K562 (cell line): ENCODE measurements at regions not wholly inside any gene's neighbourhood (a gene's known extent, or its start where the extent isn't known, plus 50 kb on each side); places are given as distances from the start of the nearest gene placed in this dataset.

ENCODE experiments used
- CEBPG ChIP-seq, 3 experiments: fragments of 200-800 bp in 1 of 3; sonication (Bioruptor generic) in 1 of 3; sonication (generic) in 1 of 3; formaldehyde crosslinking in 1 of 3; IDR thresholded peaks in 2 of 3; conservative IDR thresholded peaks in 1 of 3; 2 replicates each; pipeline versions ENCODE4 v1.6.1 to v1.8.0; 2016 to 2022; ENCODE audit warnings: missing compliant biosample characterization in 2 of 3, missing genetic modification characterization in 2 of 3, mild to moderate bottlenecking in 1 of 3, missing genetic modification reagents in 1 of 3
- CTCF ChIP-seq, 3 experiments: IDR thresholded peaks in 2 of 3; conservative IDR thresholded peaks in 1 of 3; 2 replicates each; pipeline ENCODE4 v1.5.1; 2011 to 2012; ENCODE audit warnings: low read length in 3 of 3, mild to moderate bottlenecking in 3 of 3, control low read depth in 2 of 3, improper control_type of control experiment in 1 of 3, inconsistent platforms in 1 of 3, low read depth in 1 of 3, mixed read lengths in 1 of 3, moderate library complexity in 1 of 3; ENCODE audit not compliant: insufficient read depth in 2 of 3
- HNRNPL ChIP-seq: fragments of 200-400 bp; formaldehyde crosslinking; IDR thresholded peaks from 2 replicates; pipeline ENCODE4 v1.6.1; 2017; ENCODE audit warnings: low read depth, mild to moderate bottlenecking, low read length
- NR2C2 ChIP-seq, 2 experiments: fragments of 200-800 bp in 1 of 2; sonication (Bioruptor generic) in 1 of 2; sonication (generic) in 1 of 2; formaldehyde crosslinking in 1 of 2; IDR thresholded peaks; 2 replicates each; pipeline versions ENCODE4 v1.6.1 to v1.8.0; 2016 to 2022; ENCODE audit warnings: mild to moderate bottlenecking in 1 of 2, missing compliant biosample characterization in 1 of 2, missing genetic modification characterization in 1 of 2, missing genetic modification reagents in 1 of 2
- RAD51 ChIP-seq: fragments of 450-650 bp; IDR thresholded peaks from 2 replicates; pipeline ENCODE4 v1.7.1; 2016; ENCODE audit warnings: low read depth, mild to moderate bottlenecking, borderline replicate concordance
- RBM34 ChIP-seq: fragments of 200-400 bp; formaldehyde crosslinking; IDR thresholded peaks from 2 replicates; pipeline ENCODE4 v1.6.1; 2018; ENCODE audit warnings: low read length, borderline replicate concordance; ENCODE audit not compliant: insufficient read depth
- SIX5 ChIP-seq, 2 experiments: IDR thresholded peaks; 2 replicates each; pipeline ENCODE4 v1.6.1; 2011; ENCODE audit warnings: low read length in 2 of 2, borderline replicate concordance in 1 of 2, low read depth in 1 of 2, mild to moderate bottlenecking in 1 of 2, moderate library complexity in 1 of 2; ENCODE audit not compliant: insufficient read depth in 1 of 2
- U2AF2 ChIP-seq: fragments of 200-400 bp; formaldehyde crosslinking; optimal IDR thresholded peaks from 2 replicates; pipeline ENCODE3; 2017; ENCODE audit warnings: low read depth, mild to moderate bottlenecking, low read length

DNA sequence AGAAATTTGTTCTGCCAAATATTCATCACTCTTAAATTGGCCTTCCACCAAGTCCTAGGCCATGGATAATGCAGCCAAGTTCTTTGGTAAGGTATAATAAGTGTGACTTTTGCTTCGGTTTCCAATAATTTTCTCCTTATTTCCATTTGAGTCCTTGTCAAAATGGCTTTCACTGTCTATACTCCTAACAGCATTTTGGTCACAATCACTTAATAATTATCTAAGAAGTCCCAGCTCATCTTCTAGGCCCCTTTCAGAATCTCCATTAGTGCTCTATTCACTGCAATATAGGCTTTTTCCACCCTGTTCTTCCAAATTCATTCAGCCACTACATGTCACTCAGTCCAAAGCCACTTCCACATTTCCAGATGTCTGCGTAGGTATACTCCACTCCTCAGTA is 51.0 kb upstream of the SPIN4 start:
- TF ChIP-seq CEBPG (CRISPR knock-in tag; IDR thresholded peaks at IDR 0.05) (no peak), CEBPG (tag; conservative IDR thresholded peaks at IDR 0.05 in 1 of 2, IDR thresholded peaks at IDR 0.05 in 1 of 2) (no peak), RBM34 (no peak), SIX5 (IDR thresholded peaks at IDR 0.05; ENCODE audit: borderline replicate concordance in 1 of 2, insufficient read depth in 1 of 2, low read depth in 1 of 2, low read length in 2 of 2) (no peak), NR2C2 (CRISPR knock-in tag; IDR thresholded peaks at IDR 0.05) (no peak), NR2C2 (tag; IDR thresholded peaks at IDR 0.05) (no peak), U2AF2 (no peak), RAD51 (no peak), CTCF (IDR thresholded peaks at IDR 0.05 in 2 of 3, conservative IDR thresholded peaks at IDR 0.05 in 1 of 3; ENCODE audit: insufficient read depth in 2 of 3, low read depth in 1 of 3, low read length in 3 of 3) (no peak), HNRNPL (no peak)
